Right renal pelvis (tissue), 4 donors: ENCODE measurements at regions not wholly inside any gene's neighbourhood (a gene's known extent, or its start where the extent isn't known, plus 50 kb on each side); places are given as distances from the start of the nearest gene placed in this dataset.
A peak's percentile ranks its signal among the peaks of the same experiment; 100 is the strongest.

Experiments used
- DNase-seq, 4 donors: peaks; one replicate each; pipeline ENCODE4 v3.0.0-alpha.2; 2013; ENCODE audit warnings: low read depth in 4 of 4, low spot score in 3 of 4, missing footprints in 1 of 4

DNA sequence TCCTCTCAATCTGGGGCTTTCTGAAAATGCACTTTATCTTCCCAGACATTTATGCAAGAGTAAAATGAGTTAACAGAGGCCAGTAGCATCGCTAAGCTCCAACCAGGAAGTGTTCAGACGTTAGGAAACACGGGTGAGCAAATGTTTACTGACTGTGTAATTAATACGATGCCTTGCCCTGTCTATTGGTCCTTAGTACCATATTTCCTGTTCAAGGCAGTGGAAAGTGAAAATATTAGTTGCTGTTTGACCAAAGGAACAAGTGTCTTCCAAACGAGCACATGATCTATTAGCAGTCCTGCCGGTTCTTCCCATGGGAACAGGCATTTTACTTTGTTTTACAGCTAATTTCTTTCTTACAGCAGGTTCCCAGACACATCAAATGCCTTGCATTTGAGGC is 311.1 kb upstream of the JAG1 start:
- DNase-seq: no peak

DNA sequence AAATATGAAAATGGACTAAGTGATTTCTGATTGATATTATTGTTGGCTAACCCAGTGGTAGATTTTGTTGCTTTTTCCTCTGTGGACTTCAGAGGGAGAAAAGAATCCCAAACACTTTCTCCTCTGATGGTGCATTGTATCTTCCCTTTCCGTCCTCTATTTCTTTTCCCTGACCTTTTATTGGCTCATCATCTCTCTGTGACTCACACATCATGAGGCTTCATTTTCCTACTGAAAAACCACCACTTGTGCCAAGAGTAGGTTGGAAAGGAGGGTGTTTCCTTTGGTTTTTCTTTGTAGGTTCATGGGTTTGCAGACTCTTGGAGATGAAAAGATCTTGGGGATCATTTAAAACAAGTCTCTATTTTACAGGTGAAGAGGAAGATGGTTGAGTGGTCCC is 311.7 kb upstream of the JAG1 start:
- no peak for DNase-seq

DNA sequence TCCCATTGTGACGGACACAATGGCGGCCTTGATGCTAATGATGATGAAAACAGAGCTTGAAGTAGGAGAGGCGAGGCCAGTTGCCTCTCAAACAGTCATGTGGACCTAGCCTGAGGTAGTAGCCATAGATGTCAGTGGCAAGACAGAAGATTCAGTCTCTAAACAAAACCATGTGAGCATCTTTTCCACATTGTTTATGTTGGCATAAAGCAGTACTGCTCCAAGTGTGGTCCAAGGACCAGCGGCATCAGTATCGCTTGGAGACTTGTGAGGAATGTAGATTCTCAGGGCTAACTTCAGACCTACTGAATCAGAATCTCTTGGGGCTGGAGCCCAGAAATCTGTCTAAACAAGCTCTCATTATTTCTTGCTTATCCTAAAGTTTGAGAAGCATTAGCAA is 312.8 kb upstream of the JAG1 start:
- DNase-seq: no peak

DNA sequence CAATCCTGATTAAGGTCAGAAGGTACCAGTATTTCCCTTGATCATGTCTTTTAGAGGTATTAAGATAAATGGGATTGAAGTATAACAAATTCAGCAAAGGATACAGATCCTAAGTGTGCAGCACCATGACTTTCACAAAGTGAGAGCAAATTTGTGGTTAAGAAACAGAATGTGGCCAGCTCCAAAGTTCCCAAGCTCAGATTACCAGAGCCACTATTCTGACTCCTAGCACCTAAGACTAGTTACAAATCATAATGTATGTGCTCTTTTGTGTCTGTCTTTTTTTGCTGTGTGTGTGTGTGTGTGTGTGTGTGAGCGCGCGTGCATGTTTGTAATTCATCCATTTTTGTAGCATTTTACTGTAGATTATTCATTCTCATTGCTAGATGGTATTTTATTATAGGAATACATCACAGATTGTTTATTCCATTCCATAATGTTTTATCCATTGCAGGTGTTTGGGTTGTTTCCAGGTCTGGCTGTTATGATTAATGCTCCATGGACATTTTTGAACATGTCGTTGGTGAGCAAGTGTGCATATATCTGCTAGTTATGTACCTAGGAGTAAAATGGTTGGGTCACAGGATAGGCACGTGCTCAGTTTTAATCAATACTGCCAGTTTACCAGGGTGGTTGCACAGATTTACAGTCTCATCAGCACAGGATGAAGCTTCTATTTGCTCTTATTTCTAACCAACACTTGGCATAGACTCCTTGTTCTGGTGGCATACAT is 314.0 kb upstream of the JAG1 start:
- DNase-seq: no peak

DNA sequence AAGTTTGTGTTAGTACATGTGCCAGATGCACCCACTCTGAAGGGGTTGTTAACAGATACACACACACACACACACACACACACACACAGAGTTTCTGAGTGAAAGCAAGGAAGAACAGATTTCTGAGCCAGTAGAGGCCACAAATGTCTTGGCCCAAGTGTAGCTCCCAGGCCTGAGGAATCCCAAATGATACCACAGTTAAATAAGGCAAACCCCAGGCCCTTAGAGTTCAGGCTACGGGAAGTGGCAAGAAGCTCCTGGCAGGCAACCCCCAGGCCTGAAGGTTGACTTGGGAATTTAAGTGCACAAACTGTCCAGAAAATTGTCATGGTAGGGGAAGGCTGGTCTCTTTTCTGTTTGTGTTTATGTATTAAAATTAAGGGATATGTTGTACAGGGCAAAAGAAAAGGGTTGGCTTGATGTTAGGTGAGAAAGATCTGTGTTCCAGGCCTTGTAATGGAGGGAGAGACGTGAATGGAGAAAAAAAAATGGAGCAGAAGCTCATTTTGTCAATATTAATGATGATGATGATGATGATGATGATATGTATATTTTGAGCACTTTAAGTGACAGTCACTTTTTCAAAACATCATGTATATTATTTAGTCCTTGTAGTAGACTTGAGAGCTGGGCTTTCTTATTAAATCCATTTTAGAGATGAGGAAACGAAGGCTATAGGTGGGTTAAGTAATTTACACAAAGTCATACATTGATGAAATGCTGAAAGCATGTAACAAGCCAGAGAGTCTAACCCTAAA is 317.0 kb upstream of the JAG1 start:
- DNase-seq: no peak

DNA sequence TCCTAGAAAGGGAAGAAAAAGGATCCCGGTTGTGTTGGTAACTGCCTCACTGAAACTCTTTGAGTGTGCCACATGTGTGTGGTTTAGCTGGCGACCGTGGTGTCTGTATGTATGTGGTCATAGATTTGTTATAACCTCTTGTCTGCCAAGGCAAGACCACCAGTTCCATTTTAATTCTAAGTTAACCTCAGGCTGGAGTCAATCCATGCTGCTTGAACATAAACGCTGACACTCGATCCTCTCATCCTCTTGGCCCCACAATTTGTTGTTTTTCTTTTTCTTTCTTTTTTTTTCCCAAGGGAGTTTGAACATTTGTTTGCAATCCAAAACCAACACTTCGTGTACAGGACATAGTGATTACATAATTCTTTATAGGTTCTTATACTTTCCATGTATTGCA is 318.9 kb upstream of the JAG1 start:
- peak in 1 of 4 donors; percentile 25 for DNase-seq

DNA sequence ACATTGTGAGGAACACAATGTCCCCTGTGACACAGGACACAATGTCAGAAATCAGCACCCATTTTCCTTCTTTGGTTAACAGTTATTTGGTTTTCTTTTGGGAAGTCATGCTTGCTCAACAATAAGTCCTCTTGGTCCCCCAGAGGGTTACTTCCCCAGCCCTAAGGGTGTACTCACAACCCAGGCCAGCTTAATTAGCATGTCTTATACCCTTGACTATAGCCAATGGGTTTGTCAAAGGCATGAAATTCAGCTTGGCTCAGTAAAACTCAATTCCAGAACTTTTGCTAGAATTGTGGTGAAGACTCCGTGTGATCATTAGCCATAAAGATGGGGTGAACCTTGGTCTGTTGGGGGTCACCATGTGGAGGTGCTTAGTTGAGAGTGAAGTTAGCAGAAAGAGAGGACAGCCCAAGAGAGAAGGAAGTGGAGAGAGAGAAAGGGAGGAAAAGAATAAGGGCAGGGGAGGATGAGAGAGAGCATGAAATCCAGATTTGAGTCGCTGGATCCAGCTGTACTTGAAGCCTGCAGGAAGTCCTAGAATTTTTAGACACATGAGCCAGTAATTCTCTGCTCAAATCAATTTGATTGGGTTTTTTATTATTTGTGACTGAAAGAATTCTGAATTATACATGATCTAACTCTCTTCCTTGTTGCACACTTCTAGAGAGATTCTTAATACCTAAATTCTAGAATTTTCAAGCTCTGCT is 321.3 kb upstream of the JAG1 start:
- no peak for DNase-seq

DNA sequence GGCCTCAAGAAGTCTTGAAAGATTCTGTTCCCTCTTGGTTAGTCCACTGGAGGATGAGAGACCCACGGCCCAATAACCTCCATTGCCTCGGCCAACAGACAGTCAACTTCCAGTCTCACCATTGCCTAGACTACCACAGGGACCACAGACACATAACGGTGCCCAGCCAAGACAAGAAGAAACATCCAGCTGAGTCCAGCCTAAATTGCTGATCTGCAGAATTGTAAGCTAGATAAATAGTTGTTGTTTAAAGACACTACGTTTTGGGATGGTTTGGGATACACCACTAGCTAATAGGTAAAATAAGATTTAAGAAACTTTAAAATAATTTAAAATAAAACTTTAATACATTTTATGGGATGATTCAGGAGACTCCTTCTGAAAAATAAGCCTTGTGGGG is 324.7 kb upstream of the JAG1 start:
- DNase-seq: no peak

DNA sequence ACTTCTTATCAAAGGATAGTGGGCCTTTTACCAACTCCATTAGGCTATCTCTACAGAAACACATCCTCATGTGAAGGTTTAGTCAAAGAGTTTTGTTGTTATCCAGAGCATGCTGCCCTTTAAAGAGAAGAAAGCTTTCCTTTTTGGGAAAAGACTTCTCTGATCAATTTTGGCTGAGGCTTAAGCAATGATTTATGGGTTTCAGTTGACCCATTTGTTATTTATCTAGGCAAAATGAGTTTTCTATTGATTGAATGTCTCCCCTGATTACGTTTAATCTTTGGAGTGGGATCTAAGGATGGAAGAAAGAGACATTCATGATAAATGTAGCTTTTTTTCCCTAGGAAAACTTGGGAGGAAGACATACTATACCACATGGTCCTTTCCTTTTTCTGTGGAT is 326.6 kb upstream of the JAG1 start:
- no peak for DNase-seq

DNA sequence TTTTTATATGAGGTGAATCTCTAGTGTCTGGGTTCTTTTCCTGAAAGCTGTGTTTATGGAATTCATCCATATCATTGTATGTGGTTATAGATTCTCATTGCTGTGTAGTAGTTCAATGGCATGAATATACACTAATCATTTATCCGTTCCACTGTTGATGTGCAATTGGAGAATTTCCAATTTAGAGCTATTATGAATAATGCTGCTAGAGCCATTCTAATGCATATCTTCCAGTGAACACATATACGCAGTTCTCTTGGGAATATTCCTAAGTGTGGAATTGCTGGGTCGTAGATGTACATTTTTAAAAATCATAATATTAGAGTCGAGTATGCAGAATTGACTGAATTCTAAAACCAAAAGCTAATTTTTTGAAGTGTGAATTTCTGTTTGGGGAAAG is 327.5 kb upstream of the JAG1 start:
- no peak for DNase-seq

DNA sequence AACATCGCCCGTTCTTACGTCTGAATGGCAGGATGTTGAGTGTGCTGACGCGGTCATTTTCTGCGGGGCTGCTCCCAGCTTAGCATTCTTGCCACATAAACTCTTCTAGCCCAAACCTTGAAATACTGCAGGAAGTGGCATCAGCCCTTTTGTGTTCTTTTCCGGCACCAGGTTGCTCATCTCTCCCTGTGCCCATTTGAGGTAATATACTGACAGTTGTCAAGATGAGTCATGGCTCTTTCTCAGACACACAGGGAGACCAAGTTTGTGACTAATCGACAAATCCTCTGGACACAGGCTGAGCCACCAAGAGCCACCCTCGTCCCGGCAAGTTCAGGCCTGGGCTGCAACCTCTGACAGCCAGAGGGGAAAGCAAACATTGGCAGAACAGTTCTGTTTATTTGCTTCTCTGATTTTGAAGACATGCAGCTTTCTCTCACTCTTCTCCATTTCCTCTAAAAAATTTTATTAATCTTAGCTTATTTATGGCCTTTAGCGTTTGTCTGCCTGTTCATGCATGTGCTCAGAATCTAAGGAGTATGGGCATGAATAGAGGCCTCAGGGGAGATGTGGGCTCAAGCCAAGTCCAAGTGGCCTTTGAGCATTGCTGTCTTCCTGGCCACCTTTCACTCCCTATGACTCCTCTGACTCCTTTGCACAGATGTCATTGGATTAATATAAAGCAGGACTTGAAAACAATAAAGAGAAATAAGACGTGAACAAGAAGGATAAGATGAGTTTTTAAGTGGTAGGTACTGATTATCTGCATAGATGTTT is 328.2 kb upstream of the JAG1 start:
- no peak for DNase-seq

DNA sequence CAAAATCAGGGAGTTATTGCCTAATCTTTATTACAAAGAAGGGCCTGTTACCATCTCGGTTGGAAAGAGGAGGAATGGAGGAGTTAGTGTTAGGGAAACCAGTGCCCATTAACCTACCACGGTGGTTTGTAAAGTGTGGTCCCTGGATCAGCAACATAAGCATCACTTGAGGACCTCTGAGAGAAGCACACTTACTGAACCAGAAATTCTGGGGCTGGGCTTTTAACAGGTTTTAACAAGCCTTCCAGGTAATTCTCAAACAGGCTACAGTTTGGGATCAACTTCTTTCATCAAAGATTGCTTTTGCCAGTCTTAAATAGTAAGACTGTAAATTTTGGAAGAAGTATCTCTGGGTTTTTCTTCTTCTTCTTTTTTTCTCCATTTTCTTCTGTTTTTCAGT is 329.5 kb upstream of the JAG1 start:
- DNase-seq: no peak

DNA sequence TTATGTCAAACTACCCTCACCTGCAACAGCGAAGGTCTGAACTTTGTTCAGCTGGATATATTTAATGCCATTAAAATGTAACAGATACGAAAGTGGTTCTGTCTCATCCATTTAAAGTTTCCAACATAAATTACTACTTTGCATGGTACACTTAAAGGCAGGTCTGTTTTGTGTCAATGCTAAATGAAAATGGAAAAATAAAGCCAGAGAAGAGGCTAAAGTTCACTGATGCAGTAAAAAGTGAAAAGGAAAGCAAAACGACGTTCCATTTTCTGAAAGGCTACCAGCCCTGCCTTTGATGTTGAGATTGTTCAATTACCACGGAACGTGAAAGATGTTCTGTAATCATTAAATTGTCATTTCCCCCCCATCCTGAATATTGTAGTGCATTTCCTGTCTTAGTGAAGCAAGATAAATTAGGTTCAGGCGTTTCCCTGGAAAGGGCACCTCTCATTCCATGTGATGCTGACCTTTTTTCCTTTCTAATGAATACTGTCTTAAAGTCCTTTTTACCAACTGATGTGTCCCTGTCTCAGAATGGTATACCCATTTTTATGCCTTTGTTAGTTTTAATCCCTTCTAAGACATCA is 334.7 kb upstream of the JAG1 start:
- no peak for DNase-seq

DNA sequence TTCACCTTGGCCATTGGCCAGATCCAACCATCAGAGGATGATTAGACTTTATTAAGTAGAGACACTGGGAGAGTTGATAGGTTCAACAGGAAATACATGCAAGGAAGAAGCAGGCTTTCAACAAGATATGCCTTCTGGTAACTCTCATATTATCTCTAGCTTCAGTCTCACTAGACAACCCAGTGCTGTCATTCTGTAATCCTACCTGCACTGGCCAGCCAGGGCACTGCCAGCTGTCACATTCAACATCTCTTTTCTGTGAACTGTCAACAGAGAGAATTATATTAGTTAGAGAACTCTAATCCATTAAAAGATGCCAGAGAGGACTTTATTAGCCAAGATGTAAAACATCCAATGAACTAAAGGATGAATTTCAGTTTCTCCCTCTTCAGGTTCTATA is 337.9 kb upstream of the JAG1 start:
- no peak for DNase-seq

DNA sequence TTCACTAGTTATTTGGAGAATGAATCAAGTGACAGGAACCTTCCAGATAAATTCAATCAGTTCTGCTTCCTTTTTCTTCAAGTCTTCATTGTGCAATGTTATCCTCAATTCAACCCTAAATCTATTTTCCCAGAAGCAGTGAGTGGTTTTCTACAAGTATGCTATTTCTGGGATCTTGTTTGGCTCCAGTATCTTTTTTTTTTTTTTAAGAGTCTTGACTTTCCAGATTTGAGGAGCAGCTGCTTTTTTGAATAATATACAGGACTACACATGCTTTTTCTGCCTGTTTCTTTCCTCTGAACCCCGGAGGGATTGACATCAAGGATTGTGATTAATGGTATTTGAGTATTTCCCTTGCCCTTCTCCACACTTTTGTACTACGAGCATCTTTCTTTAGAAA is 339.2 kb upstream of the JAG1 start:
- DNase-seq: no peak

DNA sequence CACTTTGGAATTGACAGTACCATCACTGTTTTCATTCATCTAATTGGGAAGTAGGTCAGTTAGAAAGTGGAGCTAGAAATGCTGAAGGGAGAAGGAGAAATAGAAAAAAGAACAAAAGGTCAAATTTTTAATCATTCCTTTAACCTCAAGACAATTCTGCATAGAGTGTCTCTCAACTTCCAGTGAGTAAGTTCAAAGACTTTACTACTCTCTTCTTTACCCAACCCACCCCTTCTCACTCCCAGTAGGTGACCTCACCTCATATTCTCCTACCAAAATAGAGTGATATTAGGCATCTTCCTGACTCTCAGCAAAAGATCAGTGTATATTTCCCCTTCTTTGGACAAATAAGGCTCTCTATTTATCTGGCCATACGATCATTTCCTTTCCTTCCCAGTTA is 340.0 kb upstream of the JAG1 start:
- no peak for DNase-seq

DNA sequence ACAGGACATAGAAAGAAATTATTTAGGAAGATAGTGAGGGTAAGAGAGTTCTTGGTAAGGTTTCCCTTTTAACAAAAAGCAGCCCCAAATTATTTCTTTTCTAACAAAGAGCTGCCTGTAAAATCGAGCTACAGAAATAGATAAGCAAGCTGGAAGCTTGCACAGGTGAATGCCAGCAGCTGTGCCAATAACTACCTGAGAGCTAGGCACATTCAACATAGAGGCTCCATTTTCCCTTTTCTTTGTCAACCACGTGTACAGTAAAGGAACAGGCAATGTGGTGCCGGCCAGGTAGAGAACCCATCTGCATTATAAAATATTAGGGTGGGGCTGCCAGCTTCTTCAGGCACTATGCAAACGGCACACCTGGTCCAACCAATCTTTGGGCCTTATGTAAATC is 341.6 kb upstream of the JAG1 start:
- DNase-seq: no peak

DNA sequence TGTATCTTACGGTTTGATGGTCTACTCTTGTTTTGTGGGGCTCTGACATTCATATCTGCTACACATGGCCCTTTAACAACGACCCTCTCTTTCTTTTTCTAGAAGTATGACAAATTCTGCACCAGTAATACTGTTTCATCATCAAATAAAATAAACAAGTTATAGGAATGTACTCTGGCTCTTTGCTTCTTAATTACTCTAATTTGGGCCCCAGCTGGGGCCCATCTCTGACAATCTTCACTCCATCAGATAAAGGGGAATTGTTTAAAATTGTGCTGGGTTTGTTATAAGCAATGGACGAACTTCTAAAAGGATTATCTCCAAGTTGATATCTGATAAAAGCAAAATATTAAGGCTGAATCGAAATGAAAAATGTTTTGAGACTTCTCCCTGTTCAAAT is 343.6 kb upstream of the JAG1 start:
- no peak for DNase-seq

DNA sequence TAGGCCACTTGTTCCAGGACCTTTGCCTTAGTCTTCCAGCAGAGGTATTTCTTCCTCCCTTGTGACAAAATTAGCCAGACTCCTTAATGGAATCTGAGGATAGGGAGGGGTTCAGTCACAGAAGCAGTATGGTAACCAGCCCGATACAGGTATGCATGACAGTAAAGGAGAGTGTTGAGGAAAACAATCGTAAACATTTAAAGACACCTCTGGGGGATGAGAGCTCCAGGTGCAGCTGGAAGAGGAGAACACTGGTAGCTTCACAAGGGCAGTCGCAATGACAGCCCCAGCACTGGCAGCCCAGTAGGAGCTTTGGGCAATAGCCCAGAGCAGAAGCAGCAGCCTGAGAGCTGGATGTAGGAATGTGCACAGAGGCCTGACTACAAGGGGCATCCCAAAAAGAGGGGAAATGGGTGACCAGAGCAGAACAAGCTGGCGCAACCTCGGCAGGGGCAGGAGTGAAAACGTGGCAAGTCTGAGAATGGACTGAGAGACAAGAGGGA is 344.9 kb upstream of the JAG1 start:
- DNase-seq: no peak

DNA sequence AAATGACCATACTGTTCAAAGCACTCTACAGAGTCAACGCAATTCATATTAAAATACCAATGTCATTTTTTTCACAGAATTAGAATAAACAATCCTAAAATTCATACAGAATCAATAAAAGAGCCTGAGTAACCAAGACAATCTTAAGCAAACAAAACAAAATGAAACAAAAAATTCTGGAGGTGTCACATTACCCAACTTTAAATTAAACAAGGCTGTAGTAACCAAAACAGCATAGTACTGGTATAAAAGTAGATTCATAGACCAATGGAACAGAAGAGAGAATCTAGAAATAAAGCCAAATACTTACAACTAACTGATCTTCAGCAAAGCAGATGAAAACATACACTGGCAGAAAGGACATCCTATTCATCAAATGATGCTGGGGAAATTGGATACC is 346.9 kb upstream of the JAG1 start:
- DNase-seq: no peak

DNA sequence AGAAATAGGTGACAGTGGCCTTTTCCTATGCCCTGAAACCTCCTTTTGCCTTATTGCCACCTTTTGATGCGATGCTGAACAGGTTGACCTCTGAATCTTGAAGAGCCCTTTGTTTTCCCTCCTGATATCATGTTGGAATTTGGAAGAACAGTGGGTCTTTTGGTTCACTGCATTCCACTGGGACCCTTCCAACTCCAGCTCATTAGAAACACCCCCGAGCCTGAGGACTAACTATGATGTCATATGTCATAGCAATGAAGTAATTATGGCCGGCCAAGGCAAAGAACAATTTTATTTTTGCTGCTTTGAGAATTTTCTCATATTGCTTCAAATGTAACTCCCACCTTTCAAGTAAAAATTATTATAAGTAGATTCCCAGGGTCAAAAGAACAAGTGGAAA is 353.4 kb upstream of the JAG1 start:
- no peak for DNase-seq
